HG02938 (cell line): ENCODE measurements at regions not wholly inside any gene's neighbourhood (a gene's known extent, or its start where the extent isn't known, plus 50 kb on each side); places are given as distances from the start of the nearest gene placed in this dataset.

Source experiments
- ATAC-seq: cut with Tn5 transposase; IDR thresholded peaks from one replicate; pipeline ENCODE4 v1.9.1; 2021; ENCODE audit warnings: mild to moderate bottlenecking, moderate library complexity; ENCODE audit not compliant: unreplicated experiment

DNA sequence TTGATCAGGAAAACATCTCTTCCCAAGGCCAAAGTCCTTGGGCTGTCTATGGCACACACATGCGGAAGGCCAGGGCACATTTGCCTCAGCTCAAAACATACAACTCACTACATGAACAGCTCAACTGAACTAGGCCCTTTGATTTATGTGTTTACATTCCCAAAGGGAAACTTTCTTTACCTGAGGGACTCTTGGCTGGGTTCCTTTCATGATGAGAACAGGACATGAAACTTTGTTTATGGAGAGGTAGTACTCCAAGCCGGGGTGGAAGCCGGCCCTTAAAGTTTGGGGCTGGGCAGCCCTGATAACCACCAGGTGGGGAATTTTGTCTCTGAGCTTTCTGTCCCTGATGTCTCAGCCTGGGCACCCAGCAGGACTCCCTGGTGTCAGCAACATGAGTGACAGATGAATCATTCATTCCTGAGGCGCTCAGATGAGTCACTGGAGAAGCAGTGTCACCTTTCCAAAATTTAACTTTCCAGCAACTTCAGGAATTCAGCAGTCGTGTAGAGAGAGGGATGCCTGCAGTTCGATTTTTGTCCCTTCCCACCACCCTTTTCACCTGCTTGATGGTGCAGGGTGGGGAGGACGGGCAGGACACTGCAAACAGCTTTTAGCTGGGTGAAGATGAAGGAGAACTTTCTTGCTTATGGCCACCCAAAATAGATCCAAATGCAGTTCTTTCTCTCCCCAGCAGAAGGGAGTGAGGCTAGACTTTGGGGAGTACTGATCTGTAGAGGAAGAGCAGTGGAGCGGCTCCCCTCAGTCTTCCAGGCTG is 331.6 kb downstream of the DYSF start:
- ATAC-seq = no peak

DNA sequence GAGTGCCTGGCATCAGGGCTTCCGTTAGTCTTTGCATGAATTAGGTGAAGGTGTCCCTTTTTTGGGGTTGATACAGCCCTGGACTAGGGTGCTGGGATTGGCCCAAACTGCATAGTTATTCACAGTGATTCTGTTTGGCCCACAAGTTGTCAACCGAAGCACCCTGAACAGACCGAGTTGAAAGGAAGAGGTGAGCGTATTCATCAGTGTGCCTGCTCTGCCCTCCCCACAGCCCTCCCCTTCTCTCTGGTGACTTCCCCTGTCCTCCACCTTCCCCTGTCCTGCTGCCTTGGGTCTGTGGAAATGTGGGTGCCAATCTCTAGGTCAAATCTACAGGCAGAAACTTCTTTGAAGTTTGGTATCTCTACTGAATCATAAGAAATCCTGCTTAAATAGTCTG is 330.5 kb downstream of the DYSF start:
- ATAC-seq = no peak

DNA sequence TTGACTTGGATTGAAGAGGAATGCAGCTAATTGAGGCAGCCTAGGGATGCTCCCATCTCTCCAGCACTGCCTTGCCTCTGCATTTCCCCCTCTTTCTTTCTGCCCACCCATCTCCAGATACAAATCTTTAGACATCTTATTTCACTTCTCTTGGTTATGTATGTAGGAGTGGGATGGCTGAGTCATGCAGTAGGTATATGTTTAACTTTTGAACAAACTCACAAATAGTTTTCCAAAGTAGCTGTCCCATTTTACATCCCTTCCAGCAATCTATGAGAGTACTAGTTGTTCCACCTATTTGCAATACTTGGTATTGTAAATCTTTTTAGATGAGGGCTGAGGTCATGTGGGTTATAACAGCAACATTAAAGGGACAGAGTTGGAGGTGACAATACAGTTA is 329.9 kb downstream of the DYSF start:
- ATAC-seq = no peak

DNA sequence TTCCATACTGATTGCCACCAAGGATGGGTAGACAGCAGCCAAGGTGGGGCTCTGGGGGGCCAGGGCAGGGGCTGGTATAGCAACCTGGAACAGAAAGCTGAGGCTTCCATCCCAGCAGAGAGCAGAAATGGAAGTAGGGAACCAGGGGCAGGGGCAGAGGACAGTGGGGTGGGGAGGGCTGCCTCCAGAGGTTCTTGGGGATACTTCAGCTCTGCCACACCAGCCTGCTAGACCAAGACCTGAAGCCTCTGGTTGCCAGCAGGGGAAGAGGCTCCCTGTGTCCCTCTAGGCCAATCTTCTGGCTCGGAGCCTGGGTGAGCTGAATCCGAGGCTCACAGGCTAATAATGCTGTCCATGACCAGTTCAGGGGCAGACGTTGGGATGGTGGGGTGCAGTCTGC is 329.0 kb downstream of the DYSF start:
- no peak for ATAC-seq

DNA sequence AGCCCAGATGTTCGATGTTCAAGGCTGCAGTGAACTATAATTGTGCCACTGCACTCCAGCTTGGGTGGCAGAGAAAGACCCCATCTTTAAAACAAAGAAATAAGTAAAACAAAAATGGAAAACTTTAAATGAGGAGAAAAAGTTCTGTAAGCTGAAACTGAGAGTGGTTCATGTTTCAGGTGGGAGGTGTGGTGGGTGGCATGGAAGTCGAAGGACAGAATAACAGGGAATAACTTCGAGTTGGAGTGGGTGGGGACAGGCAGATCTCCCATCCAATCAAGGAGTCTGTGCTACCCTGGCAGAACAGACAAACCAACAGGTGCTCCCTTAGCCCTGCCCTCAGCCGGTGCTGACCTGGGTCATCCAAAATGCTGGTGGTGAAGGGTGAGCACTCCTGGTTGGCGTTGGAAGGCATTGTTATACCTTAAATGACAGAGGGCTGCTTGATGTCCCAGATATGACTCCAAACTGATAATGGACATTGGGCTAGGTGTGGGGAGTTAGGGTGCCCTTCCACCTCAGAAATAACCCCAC is 328.4 kb downstream of the DYSF start:
- no peak for ATAC-seq

DNA sequence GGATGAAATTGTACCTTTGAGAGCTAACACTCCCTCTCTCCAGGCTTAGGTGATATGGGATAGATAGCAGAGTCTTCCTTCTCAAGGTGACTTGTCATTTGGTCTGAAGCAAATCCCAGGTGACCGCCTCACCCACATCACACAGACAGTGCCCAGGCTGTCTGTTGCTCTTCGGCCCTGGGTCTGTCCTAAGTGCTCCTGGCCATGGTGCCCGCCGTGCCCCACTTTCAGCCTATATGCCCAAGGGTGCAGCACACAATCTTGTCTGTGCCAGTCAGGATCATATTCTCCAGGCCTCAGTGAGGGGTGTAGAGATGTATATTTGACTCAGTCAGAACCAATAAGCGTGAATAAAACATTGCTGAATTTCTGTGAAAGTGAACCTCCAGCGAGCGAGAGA is 326.8 kb downstream of the DYSF start:
- ATAC-seq = no peak

DNA sequence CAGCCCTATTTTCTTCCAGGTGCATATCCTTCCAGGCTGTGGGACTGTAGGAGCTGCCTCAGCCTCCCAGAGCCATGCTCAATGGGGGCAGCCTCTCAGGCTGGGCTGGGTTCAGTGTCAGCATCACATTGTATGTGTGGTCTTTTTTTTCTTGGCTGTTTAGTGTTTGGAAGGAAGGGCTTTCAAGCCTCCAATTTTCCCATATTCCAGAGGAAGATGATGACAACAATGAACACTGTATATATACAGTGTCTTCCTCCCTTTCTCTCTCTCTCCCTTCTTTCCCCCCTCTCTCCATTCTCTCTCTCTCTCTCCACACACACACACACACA is 326.4 kb downstream of the DYSF start:
- no peak for ATAC-seq

DNA sequence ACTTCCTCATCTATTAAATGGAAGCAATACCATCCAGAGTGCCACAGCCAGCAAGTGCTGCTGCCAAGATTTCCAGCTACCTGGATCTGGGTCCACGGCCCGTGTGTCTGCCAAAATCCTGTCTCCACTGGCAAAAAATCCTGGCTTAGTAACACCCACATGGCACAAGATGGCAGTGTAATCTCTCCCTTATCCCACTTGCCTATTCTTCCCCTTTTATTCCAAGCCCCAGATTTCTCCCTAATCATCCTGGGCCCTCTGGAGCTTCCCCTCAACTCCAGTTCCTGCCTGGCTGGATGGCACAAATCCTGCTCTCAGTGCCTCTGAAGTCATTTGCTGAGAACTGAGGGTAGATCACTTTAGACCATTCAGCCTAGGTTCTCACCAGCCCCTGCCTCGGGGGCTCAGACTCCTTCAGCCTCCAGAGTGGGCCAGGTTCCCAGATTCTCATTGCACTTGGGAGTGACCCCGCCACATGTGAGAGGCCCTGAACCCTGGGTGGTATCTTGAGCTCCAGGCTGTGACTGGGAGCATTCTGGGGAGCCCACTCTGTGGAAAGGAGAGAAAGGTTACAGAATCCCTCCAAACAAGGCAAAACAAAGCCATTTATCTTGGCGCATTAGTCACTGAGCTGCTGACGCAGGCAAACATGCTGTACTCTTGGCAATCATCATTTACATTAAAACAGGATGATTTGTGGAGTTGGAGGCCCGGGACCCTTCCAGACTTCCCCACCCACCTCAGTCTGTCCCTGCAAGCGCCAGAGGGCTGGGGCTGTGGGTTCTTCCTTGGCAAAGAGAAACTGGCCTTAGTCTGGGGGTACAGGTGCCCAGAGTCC is 325.8 kb downstream of the DYSF start:
- no peak for ATAC-seq

DNA sequence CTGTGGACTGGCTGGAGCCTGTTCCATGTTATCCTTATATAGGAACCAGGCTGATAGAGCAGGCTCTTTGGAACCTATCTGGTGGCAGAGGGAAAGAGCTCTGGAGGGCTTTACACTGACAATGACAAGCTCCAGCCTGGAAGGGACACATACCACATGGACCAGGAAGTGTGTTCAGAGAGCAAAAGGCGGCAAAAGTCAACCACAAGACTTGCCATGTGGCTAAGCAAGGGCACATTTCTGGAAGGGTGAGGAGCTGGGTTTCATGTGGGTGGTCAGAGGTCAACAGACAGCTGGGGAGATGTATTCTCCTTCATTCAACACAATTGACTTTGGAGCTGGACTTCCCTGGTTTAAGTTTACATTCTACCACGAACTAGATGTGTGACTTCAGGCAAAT is 325.2 kb downstream of the DYSF start:
- no peak for ATAC-seq

DNA sequence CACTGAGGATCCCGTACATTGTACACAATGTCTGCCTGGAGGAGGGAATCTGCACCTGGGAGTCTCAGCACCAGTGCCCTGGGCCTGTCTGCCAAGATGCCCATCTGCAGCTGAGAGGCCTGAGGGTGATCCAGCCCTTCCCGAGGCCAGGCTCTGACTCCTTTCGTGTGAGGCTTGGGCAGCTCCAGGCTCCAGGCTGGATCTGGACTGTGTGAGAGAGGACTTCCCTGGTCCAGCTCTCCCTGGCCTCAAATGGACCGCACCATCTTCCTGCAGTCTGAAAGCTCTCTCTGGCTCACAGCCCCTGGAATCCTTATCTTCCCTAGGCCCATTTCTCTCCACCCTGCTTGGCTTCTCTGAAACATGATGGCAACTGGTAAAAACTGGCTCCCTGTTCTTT is 324.6 kb downstream of the DYSF start:
- no peak for ATAC-seq

DNA sequence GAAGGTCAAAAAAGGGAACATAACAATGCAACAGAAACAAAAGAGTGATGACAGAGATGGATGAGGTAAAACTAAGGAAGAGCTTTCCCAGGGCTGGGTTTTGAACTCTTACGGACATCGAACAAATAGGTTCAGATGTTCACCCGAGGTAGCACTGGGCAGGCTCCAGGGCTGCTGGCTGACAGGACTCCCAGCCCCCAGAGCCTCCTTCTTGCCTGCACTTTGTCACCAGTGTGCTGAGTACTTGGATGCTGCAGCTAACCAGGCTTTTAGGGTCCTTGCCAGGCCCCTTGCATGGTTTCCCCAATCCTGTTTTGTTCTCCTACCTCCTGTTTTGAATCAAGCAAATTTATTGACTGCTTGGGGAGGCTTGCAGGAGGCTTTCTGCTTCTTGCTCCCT is 322.9 kb downstream of the DYSF start:
- no peak for ATAC-seq

DNA sequence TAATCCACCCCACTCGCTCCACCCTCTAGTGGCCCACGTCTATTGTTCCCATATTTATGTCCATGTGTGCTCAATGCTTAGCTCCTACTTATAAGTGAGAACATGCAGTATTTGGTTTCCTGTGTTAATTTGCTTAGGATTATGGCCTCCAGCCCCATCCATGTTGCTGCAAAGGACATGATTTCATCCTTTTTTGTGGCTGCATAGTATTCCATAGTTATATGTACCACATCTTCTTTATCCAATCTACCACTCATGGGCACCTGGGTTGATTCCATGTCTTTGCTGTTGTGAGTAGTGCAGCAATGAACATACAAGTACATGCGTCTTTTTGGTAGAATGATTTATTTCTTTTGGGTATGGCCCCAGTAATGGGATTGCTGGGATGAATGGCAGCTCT is 319.9 kb downstream of the DYSF start:
- ATAC-seq = no peak

DNA sequence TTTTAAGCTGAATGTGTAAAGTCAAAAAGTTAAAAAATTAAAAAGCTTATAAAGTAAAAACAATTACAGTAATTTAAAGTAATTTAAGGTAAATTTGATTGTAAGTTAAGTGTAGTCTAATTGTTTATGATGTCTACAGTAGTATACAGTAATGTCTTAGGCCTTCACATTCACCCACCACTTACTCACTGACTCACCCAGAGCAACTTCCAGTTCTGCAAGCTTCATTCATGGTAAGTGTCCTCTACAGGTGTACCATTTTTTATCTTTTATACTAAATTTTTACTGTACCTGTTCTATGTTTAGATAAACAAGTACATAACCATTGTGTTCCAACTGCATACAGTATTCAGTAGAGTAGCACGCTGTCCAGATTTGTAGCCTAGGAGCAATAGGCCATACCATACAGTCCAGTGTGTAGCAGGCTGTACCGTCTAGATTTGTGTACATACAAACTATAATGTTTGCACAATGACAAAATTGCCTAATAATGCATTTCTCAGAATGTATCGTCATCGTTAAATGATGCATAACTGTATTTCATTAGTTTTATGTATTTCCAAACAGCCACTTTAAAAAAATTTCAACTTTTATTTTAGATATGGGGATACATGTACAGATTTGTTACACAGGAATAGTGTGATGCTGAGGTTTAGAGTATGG is 319.3 kb downstream of the DYSF start:
- ATAC-seq = no peak

DNA sequence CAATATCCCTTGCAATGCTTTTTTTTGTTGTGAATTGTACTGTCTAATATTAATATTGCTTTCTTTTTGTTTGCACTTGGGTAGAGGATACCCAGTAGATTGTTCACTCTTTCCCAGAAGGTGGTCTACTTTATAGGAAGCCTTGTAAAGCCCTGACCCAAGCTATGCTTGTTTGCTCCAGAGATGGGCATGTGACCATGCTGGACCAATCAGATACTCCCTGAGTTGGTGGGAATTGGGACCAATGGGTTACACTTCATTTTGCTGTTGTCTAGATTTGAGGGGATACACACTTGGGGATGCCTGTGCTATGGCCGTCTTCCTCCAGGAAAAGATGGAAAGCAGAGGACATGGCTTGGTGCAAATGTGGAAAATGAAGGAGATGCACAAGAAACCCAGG is 314.3 kb downstream of the DYSF start:
- ATAC-seq = no peak

DNA sequence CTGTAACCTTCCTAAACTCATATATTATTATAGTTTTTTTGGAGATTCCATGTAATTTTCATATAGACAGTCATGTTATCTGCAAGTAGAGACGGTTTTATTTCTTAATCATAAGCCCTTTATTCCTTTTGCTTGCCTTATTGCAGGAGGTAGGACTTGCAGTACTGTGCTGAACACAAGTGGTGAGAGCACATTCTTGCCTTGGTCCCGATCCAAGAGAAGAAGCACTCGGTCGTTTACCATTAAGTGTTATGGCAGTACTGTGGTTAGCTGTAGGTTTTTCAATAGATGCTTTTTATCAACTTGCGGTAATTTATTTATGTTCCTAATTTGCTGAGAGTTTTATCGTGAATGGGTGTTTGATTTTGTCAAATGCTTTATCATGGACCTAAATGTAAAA is 305.7 kb downstream of the DYSF start:
- no peak for ATAC-seq

DNA sequence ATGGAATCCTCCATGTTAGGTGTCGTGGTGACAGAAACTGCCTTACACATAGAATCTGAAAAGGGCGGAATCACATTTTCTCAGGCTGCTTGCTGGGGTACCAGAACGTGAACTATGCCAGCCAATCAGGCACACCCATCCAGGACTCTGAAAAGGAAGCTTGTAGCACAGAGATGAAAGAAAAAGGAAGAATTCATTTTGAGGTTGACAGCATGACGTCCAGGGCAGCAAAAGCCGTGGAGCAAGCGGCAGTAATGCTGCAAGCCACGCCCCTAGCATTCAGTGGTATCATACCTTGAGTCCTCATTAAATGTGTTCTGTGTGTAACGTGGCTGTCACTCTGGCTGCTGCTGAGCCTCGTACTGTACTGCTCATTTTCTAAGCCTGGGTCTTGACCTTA is 304.0 kb downstream of the DYSF start:
- no peak for ATAC-seq

DNA sequence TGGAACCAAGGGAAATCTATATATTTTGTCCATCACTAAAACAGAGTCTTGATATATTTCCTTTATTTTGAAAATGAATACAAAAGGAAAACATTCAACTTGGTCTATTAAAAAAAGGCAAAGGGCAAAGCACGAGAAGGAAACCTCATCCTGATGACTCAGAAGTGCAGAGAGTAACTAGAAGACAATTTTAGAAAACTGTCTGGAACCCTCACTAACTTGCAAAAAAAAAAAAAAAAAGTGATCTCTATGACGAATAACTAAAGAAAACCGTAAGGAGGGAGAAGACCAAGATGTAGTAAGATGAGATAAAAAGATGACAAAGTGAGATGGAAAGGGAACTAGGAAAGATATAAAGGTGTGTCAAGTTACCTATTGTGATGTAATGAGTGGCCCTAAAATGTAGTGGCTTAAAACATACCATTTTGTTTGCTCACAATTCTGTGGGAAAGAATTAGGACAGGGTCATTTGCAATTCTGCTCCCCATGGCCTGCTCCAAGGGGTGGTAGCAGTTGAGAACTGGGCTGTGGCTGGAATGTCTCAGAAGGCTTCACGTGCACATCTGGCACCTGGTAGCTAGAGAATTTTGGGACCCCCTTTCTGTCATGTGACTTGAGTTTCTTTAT is 303.0 kb downstream of the DYSF start:
- no peak for ATAC-seq

DNA sequence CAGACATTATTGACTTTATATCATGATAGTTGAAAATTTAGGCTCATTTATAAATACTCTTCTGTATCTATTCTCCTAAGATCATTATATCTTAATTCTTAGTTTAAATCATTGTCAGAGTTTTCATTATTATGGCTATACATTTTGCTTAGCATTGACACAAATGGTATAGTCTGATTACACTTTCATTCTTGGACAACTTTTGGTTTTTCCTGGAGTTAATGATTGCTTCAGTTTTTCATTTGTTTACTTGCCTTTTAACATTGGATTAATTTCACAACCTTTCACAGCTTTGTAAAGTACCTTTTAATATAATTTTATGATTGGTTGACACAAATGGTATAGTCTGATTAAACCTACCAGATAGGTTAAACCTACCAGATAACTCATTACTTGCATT is 298.2 kb downstream of the DYSF start:
- ATAC-seq = no peak

DNA sequence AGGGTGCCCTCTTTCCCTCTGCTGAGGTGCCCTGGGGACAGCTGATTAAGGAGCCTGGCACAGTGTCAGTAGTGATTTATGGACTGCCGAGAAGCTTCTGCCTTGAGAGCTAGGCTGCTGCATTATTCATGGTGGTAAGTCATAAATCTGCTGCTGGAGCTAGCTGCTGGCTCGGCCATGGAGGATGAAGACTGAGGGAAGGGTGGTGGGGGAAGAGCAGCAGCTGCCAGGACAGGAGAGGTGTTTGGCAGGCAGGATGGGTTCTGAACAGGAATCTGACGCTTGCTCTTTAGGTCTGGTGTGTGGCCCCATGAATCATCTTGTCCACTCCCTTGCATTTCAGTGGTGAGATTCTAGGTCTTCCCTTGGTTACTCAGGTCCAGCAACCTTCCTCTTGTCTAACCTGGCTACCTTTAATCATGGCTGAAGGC is 296.3 kb downstream of the DYSF start:
- ATAC-seq = no peak

DNA sequence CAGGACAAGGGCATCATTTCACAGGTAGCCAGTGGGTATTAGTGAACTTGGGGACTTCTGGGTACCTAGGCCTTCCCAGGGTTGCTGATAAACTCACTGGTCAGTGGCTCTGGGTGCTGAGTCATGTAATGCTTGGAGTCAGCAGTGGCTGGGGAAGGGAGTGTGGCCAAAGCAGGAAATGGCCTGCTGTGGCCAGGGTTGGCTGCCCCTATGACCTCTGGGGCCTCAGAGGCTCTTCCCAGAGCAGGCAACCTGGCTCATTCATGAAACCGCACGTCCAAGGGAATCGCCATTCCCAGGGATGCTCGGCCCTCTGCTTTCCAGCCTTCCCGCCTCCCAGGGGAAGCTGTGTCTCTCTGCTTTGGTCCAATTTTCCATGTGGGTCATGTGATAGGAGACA is 294.9 kb downstream of the DYSF start:
- no peak for ATAC-seq

DNA sequence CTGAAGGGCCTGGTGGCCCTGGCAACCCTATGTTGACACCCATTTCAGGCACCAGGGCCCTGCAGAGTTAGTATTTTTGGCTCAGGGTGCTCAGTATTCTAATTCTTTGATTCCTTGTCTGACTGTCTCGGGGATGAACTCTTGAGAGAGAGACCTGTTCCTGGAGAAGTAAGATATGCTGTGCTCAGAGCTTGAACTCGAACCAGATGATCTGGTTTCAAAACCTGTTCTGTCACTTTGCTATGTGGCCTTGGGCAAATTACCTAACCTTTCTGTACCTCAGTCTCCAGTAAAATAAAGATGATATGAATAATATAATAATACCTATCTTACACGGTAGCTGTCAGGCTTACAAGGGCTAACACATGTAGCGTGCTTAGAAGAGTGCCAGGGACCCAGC is 294.2 kb downstream of the DYSF start:
- no peak for ATAC-seq
